PFSK-1 (cell line): ENCODE measurements at regions not wholly inside any gene's neighbourhood (a gene's known extent, or its start where the extent isn't known, plus 50 kb on each side); places are given as distances from the start of the nearest gene placed in this dataset.

Source experiments
- FOXP2 ChIP-seq: optimal IDR thresholded peaks from 2 replicates; pipeline ENCODE3; 2011; ENCODE audit warnings: borderline replicate concordance, control low read depth, inconsistent platforms; ENCODE audit not compliant: insufficient read depth; ENCODE audit errors: extremely low read length, extremely low read depth
- POLR2AphosphoS5 ChIP-seq: IDR thresholded peaks from 2 replicates; pipeline ENCODE4 v1.6.1; 2012; ENCODE audit warnings: low read depth, mild to moderate bottlenecking, control low read depth, low read length, moderate library complexity
- REST ChIP-seq, 2 experiments: IDR thresholded peaks; 2 replicates each; pipeline versions ENCODE4 v1.6.1 to v1.8.0; 2011 to 2012; ENCODE audit warnings: low read depth in 2 of 2, low read length in 2 of 2, control low read depth in 1 of 2, inconsistent platforms in 1 of 2, mild to moderate bottlenecking in 1 of 2, moderate library complexity in 1 of 2; ENCODE audit not compliant: insufficient read depth in 1 of 2
- SIN3A ChIP-seq: IDR thresholded peaks from 2 replicates; pipeline ENCODE4 v1.6.1; 2012; ENCODE audit warnings: mild to moderate bottlenecking, low read length, moderate library complexity, borderline replicate concordance; ENCODE audit not compliant: insufficient read depth
- TAF1 ChIP-seq: IDR thresholded peaks from 2 replicates; pipeline ENCODE4 v1.6.1; 2012; ENCODE audit warnings: low read length, control low read depth, borderline replicate concordance; ENCODE audit not compliant: insufficient read depth

- TF ChIP-seq REST (IDR thresholded peaks at IDR 0.05; ENCODE audit: insufficient read depth in 1 of 2, low read depth in 2 of 2, low read length in 2 of 2), result no peak
- TF ChIP-seq TAF1, result no peak
These were observed 267.7 kb upstream of the C1orf87 start for GRCh38 chr1:60341274-60341673.

GRCh38 chr1:60331647-60332046 is 258.1 kb upstream of the C1orf87 start:
- TF ChIP-seq TAF1 (no peak), REST (IDR thresholded peaks at IDR 0.05; ENCODE audit: insufficient read depth in 1 of 2, low read depth in 2 of 2, low read length in 2 of 2) (no peak), FOXP2 (no peak)

- TF ChIP-seq POLR2AphosphoS5 (no peak), TAF1 (no peak), REST (IDR thresholded peaks at IDR 0.05; ENCODE audit: insufficient read depth in 1 of 2, low read depth in 2 of 2, low read length in 2 of 2) (no peak), SIN3A (no peak), FOXP2 (no peak)
These were observed 256.1 kb upstream of the C1orf87 start for GRCh38 chr1:60329651-60330050.

GRCh38 chr1:60311838-60312237 is 238.3 kb upstream of the C1orf87 start:
- TF ChIP-seq TAF1 (no peak), POLR2AphosphoS5 (no peak), SIN3A (no peak), FOXP2 (no peak), REST (IDR thresholded peaks at IDR 0.05; ENCODE audit: insufficient read depth in 1 of 2, low read depth in 2 of 2, low read length in 2 of 2) (no peak)

GRCh38 chr1:60299581-60299980 is 226.0 kb upstream of the C1orf87 start:
- no peak for TF ChIP-seq SIN3A
- no peak for TF ChIP-seq TAF1
- no peak for TF ChIP-seq REST (IDR thresholded peaks at IDR 0.05; ENCODE audit: insufficient read depth in 1 of 2, low read depth in 2 of 2, low read length in 2 of 2)
- TF ChIP-seq FOXP2, result no peak
- no peak for TF ChIP-seq POLR2AphosphoS5
